ENCODE measurements at regions not wholly inside any gene's neighbourhood (a gene's known extent, or its start where the extent isn't known, plus 50 kb on each side); places are given as distances from the start of the nearest gene placed in this dataset.

- Mint-ChIP-seq H3K4me1 (ENCODE audit: unreplicated experiment) (no peaks in the 10 kb centered on the region), H3K27ac (no peak overlapping the region), H3K9me3 (peaks cover 13% of the 10 kb centered on the region), H3K36me3 (no peaks in the 10 kb centered on the region), H3K4me3 (no peak overlapping the region), H3K27me3 (no peaks in the 10 kb centered on the region)
- no peak for DNase-seq (ENCODE audit: extremely low spot score, unreplicated experiment)
- TF ChIP-seq, protein P1, sequence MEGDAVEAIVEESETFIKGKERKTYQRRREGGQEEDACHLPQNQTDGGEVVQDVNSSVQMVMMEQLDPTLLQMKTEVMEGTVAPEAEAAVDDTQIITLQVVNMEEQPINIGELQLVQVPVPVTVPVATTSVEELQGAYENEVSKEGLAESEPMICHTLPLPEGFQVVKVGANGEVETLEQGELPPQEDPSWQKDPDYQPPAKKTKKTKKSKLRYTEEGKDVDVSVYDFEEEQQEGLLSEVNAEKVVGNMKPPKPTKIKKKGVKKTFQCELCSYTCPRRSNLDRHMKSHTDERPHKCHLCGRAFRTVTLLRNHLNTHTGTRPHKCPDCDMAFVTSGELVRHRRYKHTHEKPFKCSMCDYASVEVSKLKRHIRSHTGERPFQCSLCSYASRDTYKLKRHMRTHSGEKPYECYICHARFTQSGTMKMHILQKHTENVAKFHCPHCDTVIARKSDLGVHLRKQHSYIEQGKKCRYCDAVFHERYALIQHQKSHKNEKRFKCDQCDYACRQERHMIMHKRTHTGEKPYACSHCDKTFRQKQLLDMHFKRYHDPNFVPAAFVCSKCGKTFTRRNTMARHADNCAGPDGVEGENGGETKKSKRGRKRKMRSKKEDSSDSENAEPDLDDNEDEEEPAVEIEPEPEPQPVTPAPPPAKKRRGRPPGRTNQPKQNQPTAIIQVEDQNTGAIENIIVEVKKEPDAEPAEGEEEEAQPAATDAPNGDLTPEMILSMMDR (conservative IDR thresholded peaks at IDR 0.05), result no peak
These were observed 228.1 kb downstream of the EDA2R start for GRCh38 chrX:66410806-66411205.
